GM18858 (cell line): ENCODE measurements at regions not wholly inside any gene's neighbourhood (a gene's known extent, or its start where the extent isn't known, plus 50 kb on each side); places are given as distances from the start of the nearest gene placed in this dataset.
"Not testable (repeated sequence)": the region's sequence is repeated elsewhere in the genome, so short reads cannot be mapped to it uniquely, and the experiment has no call there.

Experiments
- ATAC-seq: cut with Tn5 transposase; IDR thresholded peaks from one replicate; pipeline ENCODE4 v1.9.1; 2021; ENCODE audit not compliant: unreplicated experiment

DNA sequence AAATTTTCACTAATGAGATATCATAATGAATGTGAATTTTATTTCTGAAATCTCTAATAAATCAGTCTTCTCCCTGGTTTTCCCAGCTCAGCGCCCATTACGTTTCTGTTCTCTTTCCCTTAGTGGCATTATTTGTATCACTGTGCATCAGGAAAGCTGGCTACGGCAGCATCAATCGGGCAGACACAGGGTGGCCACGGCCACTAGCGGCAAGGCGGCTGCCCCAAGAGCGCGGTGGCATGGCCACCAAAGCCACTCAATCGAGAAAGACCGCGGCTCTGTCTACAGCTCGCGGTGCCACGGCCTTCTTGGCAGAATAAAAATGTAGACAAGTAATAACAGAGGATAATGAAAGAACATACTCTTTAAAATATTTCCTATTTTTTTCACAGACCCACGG is 168.0 kb downstream of the RPIA start:
- ATAC-seq: no peak

DNA sequence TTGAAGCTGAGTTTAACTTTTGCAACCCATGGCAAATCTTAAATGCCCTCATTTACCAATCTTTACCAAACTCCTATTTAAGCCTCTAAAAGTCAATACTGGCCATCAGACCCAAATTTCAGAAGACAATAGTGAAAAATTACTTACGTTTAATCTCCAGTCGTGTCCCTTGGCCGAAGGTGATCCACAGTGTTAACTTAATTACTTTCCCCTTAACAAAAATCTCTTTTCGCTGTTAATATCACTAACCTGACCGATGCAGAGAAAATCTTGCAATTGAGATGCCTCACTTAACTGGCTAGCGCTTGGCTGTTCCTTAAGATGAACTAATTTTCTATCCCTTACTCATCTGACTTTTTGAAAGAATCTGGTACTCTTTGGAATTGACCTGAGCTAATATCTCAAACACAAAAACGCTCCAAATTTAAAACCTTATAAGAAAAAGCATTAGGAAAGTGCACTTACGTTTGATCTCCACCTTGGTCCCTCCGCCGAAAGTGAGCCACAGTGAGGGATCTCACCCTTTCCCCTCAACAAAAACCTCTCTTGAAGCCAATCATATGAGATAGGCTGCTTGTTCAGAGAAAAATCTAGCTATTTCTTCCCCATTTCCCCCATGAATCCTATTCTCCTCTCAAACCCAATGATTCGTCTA is 169.1 kb downstream of the RPIA start:
- ATAC-seq: no peak

DNA sequence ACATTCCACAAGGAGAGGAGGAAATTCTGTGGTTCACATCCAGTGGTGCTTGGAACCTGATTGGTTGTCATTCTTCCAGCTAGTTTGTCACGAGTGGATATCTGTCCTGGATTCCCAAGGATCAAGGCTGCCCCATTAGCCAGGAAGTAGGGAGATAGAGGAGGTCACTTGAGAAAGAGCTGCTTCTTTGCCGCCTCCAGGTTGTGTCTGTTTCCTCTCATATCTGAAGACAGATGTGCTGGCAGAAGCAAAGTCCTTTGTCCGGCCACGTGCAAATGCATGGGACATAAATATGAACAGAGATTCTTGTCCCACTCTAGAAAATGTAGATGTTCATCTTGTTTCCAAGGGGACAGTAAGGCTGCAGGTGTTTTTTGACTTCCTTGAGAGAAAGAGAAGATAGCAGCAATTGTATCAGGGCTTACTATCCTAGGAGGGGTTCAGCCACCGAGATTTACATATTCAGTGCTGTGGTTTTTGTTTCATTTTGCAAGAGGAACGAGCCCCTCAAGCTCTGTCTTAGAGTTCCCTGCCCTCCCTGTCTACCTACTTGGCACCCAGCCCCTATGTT is 174.4 kb downstream of the RPIA start:
- ATAC-seq: peak; percentile 74

DNA sequence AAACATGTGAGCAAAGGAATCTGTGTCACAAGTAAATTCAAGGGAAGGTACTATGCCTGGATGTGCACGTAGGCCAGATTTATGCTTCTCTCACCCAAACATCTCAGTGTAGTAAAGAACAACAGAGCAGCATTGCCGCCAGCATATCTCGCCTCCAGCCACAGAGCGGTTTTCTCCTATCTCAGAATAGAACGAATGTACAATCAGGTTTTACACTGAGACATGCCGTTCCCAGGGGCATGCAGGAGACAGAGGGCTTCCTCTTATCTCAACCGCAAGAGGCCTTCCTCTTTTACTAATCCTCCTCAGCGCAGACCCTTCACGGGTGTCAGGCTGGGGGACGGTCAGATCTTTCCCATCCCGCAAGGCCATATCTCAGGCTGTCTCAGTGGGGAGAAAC is 175.3 kb downstream of the RPIA start:
- ATAC-seq: no peak

DNA sequence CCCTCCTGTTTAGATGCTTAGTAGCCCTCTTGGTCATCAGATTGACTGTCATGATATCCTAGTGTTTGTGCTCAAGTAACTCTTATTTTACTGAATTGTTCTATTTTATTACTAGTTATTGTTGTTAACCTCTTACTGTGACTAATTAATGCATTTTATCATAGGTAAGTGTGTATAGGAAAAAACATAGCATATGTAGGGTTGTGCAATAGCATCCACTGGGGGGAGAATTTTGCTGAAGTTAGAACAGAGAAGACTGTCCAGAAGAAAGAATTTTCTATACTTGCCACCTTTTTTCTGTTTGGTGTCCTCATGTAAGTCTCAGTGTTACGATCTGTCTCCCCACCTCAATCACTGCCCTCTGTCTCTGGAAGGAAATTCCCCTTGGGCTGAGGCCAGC is 177.4 kb downstream of the RPIA start:
- ATAC-seq: no peak

DNA sequence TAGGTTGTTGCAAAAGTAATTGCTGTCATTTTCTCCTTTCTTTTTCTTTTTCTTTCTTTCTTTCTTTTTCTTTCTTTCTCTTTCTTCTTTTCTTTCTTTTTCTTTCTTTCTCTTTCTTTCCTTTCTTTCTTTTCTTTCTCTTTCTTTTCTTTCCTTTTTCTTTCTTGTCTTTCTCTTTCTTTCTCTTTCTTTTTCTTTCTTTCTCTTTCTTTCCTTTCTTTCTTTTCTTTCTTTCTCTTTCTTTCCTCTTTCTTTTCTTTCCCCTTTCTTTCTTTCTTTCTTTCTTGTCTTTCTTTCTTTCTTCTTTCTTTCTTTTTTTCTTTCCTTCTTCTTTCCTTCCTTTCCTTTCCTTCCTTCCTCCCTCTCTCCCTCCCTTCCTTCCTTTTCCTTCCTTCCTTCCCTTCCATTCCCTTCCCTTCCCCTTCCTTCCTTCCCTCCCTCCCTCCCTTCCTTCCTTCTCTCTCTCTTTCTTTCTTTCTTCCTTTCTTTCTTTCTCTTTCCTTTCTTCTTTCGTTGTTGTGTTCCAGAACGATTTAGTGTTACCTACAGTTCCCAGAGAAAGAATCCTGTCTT is 178.9 kb downstream of the RPIA start:
- ATAC-seq: no peak

DNA sequence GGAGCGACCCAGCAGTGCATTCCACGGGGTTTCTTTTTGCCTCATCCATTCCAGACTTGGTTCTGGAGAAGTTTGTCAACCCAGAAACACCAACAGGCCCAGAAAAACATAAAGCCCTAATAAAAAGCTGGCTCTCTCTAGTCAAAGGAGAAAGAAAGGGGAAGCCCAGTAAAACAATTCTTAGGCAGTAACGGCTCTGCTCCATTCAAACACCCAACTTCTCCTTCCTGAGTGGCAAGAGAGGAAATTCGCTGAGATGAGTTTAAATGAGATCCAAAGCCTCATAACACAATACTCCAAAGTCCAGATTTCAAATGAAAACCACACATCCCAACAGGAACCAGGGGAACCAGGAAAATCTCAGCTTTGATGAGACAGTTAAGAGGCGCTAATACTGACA is 179.9 kb downstream of the RPIA start:
- no peak for ATAC-seq

DNA sequence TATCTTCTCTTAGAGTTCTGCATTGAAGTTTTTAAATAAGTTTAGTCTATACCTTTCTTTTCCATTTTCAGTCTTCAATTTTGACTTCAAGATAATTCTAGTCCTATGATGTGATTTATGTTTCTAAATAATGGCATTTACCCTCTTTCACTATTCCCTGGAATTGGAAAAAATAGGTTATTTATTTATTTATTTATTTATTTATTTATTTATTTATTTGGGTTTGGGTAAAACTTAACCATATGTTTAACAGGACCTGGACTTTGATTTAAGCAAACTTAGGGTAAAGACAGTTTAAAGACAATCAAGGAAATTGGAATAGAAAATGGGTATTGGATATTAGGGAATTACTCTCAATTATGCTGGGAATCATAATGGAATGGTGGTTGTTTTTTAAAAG is 182.1 kb downstream of the RPIA start:
- ATAC-seq: no peak

DNA sequence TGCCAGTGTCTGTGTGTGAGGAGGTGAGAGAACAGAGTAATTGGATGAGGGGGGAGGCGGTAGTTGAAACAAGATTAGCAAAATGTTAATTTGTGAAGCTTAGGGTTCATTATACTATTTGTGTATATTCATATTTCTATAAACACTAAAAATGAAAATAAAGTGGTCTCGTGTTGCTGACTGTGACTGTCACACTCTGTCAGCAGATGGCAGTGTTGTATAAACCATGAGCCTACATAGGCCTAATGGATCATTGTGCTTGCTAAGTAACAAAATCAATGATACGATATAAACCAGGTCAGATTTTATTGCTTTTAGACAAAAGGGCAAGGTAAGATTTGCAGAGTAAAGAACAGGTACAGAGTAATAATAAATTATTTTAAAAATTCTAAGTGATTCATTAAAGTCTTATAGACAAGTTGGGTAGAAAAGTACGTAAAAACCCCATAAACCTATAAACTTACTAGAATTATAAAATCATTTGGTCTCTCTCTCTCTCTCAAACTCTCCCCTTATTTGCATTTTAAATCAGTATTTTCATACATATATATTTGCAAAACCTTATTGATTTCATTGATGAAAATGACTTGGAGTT is 182.7 kb downstream of the RPIA start:
- no peak for ATAC-seq

DNA sequence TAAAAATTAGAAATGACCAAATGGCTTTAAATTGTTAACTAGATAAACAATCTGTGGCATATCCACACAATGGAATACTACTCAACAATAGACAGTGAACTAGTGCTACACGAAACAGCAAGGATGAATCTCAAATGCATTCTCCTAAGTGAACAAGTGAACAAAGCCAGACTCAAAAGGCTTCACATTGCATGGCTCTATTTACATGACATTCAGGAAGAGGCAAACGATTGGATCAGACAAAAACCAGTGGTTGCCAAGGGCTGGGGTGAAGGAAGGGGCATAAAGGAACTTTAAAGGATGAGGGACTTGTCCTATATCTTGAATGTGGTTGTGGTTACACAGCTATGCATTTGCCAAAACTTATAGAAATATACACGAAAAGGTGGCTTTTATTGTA is 184.3 kb downstream of the RPIA start:
- no peak for ATAC-seq

DNA sequence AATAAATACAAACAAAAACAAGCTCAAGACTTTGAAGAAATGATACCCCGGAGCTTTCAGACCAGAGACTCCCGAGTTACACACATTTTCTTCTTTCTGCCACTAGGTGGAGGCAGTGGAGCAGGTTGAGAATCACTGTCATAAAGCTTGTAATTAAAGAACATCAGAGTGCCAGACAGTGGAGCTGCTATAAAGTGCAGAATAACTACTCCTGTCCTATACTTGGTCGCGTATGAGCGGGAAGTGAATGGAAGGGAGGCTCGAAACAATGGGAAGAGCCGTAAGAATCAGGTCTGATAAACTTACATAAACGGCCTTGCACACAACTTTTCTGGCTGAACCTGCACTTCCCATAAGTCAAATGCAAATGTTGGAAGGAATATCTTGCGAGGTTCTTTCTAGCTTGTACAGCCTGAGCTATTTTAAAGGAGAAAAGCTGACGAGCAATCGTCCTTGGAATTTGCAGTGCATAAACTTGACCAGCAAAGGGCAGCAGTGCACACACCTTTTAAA is 189.0 kb downstream of the RPIA start:
- ATAC-seq: peak; percentile 44

DNA sequence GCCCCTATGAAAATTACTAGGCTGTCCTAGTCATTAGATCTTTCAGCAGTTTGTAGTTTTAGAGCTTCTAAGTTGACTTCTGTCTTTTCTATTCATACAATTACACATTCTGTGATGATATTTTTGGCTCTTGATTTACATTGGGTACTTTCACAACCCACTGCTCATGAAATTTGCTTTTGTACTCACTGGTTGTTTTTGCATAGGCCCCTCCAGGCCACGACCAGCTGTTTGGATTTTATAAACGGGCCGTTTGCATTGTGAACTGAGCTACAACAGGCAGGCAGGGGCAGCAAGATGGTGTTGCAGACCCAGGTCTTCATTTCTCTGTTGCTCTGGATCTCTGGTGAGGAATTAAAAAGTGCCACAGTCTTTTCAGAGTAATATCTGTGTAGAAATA is 193.8 kb downstream of the RPIA start:
- peak; percentile 79 for ATAC-seq

DNA sequence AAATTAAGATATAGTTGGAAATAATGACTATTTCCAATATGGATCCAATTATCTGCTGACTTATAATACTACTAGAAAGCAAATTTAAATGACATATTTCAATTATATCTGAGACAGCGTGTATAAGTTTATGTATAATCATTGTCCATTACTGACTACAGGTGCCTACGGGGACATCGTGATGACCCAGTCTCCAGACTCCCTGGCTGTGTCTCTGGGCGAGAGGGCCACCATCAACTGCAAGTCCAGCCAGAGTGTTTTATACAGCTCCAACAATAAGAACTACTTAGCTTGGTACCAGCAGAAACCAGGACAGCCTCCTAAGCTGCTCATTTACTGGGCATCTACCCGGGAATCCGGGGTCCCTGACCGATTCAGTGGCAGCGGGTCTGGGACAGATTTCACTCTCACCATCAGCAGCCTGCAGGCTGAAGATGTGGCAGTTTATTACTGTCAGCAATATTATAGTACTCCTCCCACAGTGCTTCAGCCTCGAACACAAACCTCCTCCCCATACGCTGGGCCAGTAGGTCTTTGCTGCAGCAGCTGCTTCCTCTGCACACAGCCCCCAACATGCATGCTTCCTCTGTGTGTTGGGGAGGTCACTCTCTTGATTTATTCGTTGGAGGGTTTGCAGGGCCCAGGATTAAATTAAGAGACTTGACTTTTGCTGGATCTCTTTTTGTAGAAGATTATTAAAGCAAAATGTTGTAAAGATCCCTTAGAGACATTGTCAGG is 194.4 kb downstream of the RPIA start:
- ATAC-seq: no peak

DNA sequence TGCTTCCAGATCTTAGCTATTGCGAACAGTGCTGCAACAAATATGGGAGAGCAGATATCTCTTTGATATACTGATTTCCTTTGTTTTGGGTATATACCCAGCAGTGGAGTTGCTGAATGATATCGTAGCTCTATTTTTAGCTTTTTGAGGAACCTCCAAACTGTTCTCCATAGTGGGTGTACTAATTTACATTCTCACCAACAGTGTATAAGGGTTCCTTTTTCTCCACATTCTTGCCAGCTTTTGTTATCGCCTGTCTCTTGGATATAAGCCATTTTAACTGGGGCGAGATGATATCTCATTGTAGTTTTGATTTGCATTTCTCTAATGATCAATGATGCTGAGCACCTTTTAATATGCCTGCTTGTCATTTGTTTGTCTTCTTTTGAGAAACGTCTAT is 196.0 kb downstream of the RPIA start:
- ATAC-seq: not testable (repeated sequence)

DNA sequence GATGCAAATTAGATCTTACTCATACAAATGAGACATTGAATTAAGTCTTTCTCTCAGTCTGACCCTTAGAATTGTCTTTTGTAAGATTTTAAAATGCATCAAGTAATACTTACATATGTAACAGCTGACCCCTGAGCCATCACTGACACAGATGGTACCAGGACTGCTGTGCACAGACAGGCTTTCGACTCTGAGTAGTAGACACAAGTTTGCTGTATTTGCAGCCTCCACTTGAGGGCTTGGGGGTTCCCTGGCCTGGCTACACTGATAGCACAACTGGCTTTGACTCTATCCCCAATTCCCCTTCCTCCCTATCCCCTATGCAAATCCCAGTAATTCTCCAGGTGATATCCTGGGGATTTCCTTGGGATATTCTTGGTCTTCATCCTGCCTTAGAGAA is 200.7 kb downstream of the RPIA start:
- no peak for ATAC-seq

DNA sequence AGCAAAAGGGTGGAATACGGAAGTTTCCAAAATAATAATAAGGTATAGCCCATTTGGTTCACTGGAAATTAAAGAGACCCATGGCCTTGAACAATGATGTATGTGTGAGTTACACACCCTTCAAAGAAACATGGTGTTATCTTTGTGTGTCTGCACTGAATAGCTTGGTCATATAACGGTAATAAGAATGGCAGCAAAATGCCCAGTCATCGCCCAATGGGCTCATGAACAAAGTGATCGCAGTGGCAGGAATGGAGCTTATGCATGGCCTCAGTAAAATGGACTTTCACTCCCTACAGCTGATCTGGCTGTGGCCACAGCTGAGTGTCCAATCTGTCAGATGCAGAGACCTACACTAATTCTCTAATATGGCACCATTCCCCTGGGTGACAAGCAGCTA is 201.3 kb downstream of the RPIA start:
- ATAC-seq: no peak

DNA sequence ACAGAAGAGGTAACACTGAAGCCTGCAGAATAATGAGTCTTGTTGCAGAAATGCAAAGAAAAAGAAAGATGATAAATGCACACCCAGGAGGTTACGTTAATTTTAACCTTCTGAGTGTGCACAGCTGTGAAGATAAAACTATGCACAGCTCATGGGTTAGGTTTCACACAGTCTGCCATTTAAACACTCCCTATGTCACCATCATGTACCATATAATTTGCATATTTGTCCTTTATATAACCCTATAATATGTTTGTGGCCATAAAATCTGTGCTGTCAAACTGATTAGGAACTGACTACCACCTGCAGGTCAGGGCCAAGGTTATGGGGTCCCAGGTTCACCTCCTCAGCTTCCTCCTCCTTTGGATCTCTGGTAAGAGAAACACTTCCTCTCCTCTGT is 205.5 kb downstream of the RPIA start:
- no peak for ATAC-seq

DNA sequence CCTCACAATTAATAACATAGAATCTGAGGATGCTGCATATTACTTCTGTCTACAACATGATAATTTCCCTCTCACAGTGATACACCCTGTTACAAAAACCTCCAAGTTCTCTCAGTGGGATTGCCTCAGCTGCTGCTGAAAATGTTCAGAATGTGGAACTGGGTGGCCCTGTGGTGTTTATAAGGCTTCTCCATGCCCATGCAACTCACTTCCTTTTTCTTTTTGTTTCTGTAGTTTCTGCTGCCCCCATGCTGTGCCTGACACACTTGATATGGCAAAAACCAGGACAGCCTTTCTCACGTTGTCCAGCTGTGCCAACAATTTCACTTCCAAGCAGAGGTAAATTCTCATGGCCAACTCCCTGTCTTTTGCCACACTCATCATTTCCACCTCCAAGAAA is 206.2 kb downstream of the RPIA start:
- ATAC-seq: no peak

DNA sequence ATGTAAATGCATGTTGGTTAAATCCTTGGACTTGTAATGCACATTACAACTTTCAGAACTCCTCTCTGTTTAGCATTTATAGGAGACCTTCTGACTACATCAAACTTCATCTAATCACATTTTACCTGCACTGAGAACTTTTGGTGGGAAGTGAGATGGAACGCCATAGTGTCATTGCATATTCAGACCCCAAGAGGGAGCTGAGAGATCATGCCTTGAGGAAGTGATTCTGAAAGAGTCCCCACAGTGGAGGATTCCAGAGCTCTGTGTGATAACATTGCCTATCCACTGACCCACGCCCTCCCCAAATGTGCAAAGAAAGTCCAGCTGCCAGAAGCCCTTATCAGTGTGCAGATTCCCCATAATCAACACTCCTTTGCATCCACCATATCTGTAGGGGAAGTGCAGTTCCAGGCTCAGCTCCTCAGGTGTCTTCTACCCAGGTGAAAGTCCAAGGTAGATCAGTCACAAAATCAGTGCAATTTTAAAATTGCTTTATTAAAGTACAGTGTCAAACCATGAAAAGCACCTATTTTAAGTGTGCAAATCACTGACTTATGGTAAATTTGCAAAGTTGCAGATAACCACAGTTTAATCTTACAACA is 212.4 kb downstream of the RPIA start:
- ATAC-seq: peak; percentile 62

DNA sequence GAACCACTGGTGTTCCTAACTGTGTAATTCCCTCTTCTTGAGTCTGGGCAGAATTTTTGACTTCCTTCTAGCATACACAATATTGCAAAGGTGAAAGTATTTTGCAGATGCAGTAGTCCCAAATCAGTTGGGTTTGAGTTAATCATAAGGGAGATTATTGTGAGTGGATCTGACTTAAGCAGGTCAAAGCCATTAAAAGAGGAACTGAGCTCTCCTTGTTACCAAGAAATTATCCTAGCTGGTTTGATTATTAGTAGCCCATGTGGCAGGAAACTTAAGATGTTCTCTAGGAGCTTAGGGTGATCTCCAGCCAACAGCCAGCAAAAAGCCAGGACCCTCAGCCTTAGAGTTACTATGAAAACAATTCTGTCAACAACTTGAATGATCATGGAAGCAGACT is 221.8 kb downstream of the RPIA start:
- no peak for ATAC-seq

DNA sequence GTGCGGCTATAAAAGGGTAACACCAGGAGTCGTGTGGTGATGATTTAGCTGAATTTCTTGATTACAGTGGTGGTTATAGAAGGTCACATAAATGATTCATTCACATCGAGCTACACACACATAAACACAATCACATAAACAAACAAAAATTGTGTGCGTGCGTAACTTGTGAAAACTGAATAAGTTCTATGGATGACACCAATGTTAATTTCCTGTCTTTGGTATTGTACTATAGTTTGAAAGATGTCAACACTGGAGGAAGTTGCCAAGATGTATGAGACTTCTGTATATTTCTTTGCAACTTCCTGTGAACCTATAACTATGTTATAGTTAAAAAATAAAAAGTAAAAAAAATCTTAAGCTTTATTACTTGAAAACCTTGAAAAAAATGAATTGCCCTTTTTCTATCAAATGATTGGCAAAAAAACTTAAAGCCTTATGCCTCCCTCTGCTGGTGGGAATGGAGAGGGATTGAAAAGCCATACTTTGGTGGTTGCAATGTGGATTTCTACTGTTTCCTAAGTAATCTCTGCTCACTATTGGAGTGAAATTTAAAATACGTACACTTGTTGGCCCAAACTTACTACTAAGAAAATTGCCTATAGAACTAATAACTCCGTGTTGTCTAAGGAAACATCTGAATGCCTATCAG is 227.7 kb downstream of the RPIA start:
- ATAC-seq: no peak
